Adrenal gland (tissue), 9 donors: ENCODE measurements at regions not wholly inside any gene's neighbourhood (a gene's known extent, or its start where the extent isn't known, plus 50 kb on each side); places are given as distances from the start of the nearest gene placed in this dataset.

Experiments used
- DNase-seq, 7 donors: peaks; one replicate each; pipeline ENCODE4 v3.0.0-alpha.2; 2019 to 2020
- H3K27ac ChIP-seq, 5 donors: fragments of 200-600 bp; sonication (generic) in 4 of 5; 1 replicate in 3 of 5; 2 replicates in 2 of 5; pipeline versions ENCODE4 v1.5.1 to v1.8.0; 2016 to 2020; ENCODE audit warnings: mild to moderate bottlenecking in 1 of 5
- H3K27me3 ChIP-seq: fragments of 200-600 bp; 2 replicates; pipeline ENCODE4 v1.8.0; 2021
- H3K36me3 ChIP-seq, 2 donors: fragments of 200-600 bp; replicated peaks in 1 of 2; 1 replicate in 1 of 2; 2 replicates in 1 of 2; pipeline versions ENCODE4 v1.5.1 to v1.8.0; 2018 to 2022
- H3K4me1 ChIP-seq, 2 donors: fragments of 200-600 bp; replicated peaks in 1 of 2; 1 replicate in 1 of 2; 2 replicates in 1 of 2; pipeline versions ENCODE4 v1.5.1 to v1.8.0; 2018 to 2021
- H3K4me3 ChIP-seq, 4 donors: fragments of 200-600 bp; sonication (generic) in 3 of 4; one replicate each; pipeline ENCODE4 v1.5.1; 2016 to 2018
- H3K9me3 ChIP-seq, 3 donors: fragments of 200-600 bp; sonication (generic) in 1 of 3; replicated peaks in 1 of 3; 1 replicate in 2 of 3; 2 replicates in 1 of 3; pipeline versions ENCODE4 v1.5.1 to v1.8.0; 2016 to 2021
- POLR2A ChIP-seq, 2 donors: fragments of 450-650 bp; IDR thresholded peaks; one replicate each; pipeline ENCODE4 v1.6.1; 2017; ENCODE audit warnings: antibody characterized with exemption in 2 of 2, mild to moderate bottlenecking in 2 of 2, moderate library complexity in 1 of 2
- WGBS, 4 donors: extraction: QIAGEN DNeasy Blood & Tissue Kit in 2 of 4; methylation state at CpG; one replicate each; pipeline versions ENCODE4 v1.1.5 to v1.1.7; 2013 to 2017; 5-methylcytosine and 5-hydroxymethylcytosine counted together
- intact Hi-C, 2 donors: fragments of 100-400 bp; cut with DNase I; formaldehyde crosslinking; loops; one replicate each; pipeline versions ENCODE4 v1.14.1 to v1.15.0; 2022 to 2023
- TF ChIP-seq, protein P1 (sequence below), 6 experiments: fragments of 450-650 bp in 4 of 6; fragments of 200-600 bp in 2 of 6; sonication (generic) in 1 of 6; IDR thresholded peaks; 1 replicate in 5 of 6; 2 replicates in 1 of 6; pipeline versions ENCODE4 v1.5.1 to v1.8.0; 2016 to 2021; ENCODE audit warnings: antibody characterized with exemption in 6 of 6, mild to moderate bottlenecking in 2 of 6, moderate library complexity in 1 of 6
- donor health status: healthy with polysubstance abuse.
- donor health status: Bipolar disorder and iron deficiency.
- donor health status: DM: yes; HTN: yes; CAD: no.
- donor health status: DM: no; HTN: no; CAD: no.
- donor health status: DM: no; HTN: no; CAD: no.

DNA sequence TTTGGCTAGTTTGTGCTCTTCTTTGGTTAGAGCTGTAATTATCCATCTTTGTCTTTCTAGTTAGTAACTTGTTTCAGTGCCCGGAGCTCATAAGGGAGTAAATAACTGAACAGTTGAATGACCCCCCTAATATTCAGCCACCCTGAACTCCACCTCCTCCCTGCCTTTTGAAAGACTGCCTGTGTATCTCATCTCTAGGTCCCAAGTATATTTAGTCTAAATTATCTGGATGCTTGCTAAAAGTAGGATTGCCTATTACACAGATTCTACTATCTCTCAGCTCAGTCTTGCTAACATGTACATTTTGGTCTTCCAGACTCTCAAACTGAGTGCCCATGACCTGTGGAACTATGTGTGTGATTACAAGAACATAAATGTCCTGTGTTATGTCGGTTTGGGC is 145.9 kb downstream of the GJA1 start:
- H3K4me1 ChIP-seq, result peaks cover 0 to 8% of the 10 kb centered on the region in 2 donors
- no peak overlapping the region for H3K27ac ChIP-seq
- H3K4me3 ChIP-seq, result no peak overlapping the region
- intact Hi-C loops, result no loop called here
- H3K9me3 ChIP-seq, result no peaks in the 10 kb centered on the region
- WGBS, 4 donors, result 81 to 85% (median 85%) methylated on average over 2 of the region's 2 CpGs
- H3K36me3 ChIP-seq, result no peaks in the 10 kb centered on the region
- no peaks in the 10 kb centered on the region for H3K27me3 ChIP-seq
- TF ChIP-seq, protein P1, sequence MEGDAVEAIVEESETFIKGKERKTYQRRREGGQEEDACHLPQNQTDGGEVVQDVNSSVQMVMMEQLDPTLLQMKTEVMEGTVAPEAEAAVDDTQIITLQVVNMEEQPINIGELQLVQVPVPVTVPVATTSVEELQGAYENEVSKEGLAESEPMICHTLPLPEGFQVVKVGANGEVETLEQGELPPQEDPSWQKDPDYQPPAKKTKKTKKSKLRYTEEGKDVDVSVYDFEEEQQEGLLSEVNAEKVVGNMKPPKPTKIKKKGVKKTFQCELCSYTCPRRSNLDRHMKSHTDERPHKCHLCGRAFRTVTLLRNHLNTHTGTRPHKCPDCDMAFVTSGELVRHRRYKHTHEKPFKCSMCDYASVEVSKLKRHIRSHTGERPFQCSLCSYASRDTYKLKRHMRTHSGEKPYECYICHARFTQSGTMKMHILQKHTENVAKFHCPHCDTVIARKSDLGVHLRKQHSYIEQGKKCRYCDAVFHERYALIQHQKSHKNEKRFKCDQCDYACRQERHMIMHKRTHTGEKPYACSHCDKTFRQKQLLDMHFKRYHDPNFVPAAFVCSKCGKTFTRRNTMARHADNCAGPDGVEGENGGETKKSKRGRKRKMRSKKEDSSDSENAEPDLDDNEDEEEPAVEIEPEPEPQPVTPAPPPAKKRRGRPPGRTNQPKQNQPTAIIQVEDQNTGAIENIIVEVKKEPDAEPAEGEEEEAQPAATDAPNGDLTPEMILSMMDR (IDR thresholded peaks at IDR 0.05), result no peak
- TF ChIP-seq POLR2A (IDR thresholded peaks at IDR 0.05), result no peak
- DNase-seq, result no peak

DNA sequence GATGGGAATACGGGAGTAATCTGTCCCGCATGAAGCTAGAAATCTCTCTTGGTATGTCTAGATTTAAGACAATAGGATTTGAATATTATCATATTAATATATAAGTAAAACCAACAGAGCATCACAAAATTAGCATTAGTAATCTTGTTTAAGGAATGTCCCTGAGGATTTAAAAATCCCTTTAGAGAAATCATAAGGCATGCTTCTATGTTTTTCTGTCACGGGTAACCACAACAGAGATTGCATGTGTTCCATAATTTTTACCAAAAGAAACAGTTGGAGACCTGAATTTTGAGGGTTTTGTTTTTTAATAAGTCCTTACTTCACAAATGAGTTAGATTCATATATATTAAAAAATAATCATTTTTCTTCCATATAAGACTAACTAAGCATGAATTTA is 146.8 kb downstream of the GJA1 start:
- intact Hi-C loops, result no loop called here
- no peak overlapping the region for H3K27ac ChIP-seq
- TF ChIP-seq, protein P1 (IDR thresholded peaks at IDR 0.05), result no peak
- TF ChIP-seq POLR2A (IDR thresholded peaks at IDR 0.05), result no peak
- no peak for DNase-seq
- no peak overlapping the region for H3K4me3 ChIP-seq
- no peaks in the 10 kb centered on the region for H3K27me3 ChIP-seq
- H3K9me3 ChIP-seq, result no peaks in the 10 kb centered on the region
- WGBS, 4 donors, result 91 to 97% (median 95%) methylated on average over 3 of the region's 3 CpGs
- H3K36me3 ChIP-seq, result no peaks in the 10 kb centered on the region
- H3K4me1 ChIP-seq, result peaks cover 0 to 8% of the 10 kb centered on the region in 2 donors

DNA sequence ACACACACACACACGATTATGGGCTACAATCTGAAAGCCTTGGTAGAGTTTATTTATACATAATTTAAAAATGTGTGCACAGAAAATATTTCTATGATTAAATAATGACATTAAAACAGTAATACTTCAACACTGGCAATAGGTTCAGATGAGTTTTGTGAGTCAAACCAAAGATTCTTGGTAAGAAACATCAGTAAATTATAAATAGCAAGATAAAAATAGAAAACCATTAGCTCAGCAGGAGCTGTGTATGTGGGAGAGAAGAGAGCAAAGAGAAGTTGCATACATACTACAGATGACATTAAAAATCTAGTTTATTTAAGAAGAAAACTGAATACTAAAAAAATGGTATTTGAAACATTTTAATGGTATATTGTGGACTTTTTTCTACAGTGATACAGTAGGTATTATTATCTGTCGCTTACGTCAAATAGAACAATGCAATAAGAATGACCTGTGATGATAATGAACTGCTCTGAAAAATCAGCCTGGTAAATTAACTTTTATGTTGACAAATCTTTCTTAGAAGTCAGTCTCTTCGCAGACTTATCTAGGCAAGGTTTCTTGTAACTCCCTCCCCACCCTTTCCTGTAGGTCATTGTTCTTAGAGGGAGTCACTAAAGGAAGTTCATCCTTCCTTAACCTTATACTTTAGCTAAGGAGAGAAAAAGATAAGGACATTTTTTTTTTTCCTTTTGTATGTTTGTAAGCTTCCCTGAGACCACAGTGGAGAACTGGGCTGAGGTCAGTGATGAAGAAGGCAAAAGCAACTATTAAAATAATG is 149.3 kb downstream of the GJA1 start:
- DNase-seq, result no peak
- intact Hi-C loops, result no loop called here
- 38 to 65% (median 53%) methylated on average over 4 of the region's 4 CpGs for WGBS, 4 donors
- Histone ChIP-seq H3K9me3 (no peaks in the 10 kb centered on the region), H3K27ac (no peak overlapping the region), H3K4me1 (peaks cover 0 to 8% of the 10 kb centered on the region in 2 donors), H3K4me3 (no peak overlapping the region), H3K36me3 (no peaks in the 10 kb centered on the region), H3K27me3 (no peaks in the 10 kb centered on the region)
- TF ChIP-seq POLR2A (IDR thresholded peaks at IDR 0.05), result no peak
- TF ChIP-seq, protein P1 (IDR thresholded peaks at IDR 0.05), result no peak

DNA sequence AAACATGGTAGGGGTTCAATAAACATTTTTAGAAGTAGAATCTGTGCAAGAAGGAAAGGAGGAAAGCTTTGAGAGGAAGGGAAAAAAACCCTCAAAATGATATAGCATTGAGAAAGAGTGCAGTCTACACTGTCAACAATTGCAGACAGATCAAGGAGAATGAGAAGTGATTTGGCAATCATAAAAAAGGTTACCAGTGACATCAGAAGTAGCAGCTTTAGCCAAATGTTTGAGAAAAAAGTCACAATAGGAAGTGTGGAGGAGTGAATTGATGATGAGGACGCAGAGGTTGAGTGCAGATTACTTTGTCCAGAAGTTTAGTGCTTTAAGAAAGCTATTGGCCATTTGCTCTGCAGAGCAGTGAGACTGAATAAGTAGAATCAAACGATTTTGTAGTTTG is 155.0 kb downstream of the GJA1 start:
- no peak overlapping the region for H3K27ac ChIP-seq
- H3K4me1 ChIP-seq, result no peaks in the 10 kb centered on the region
- WGBS, 4 donors, result 22 to 32% (median 29%) methylated on average over 2 of the region's 2 CpGs
- H3K9me3 ChIP-seq, result no peaks in the 10 kb centered on the region
- H3K36me3 ChIP-seq, result no peaks in the 10 kb centered on the region
- no peaks in the 10 kb centered on the region for H3K27me3 ChIP-seq
- intact Hi-C loops, result no loop called here
- no peak overlapping the region for H3K4me3 ChIP-seq
- no peak for TF ChIP-seq POLR2A (IDR thresholded peaks at IDR 0.05)
- TF ChIP-seq, protein P1 (IDR thresholded peaks at IDR 0.05), result no peak
- no peak for DNase-seq
